K562 (cell line): ENCODE measurements at regions not wholly inside any gene's neighbourhood (a gene's known extent, or its start where the extent isn't known, plus 50 kb on each side); places are given as distances from the start of the nearest gene placed in this dataset.

Source experiments
- ESRRA ChIP-seq: fragments of 450-650 bp; IDR thresholded peaks from 2 replicates; pipeline ENCODE4 v1.6.1; 2014; ENCODE audit warnings: low read depth, mild to moderate bottlenecking, moderate library complexity, borderline replicate concordance
- HDGF ChIP-seq: fragments of 450-650 bp; IDR thresholded peaks from 2 replicates; pipeline ENCODE4 v1.6.1; 2016
- MGA ChIP-seq: fragments of 450-650 bp; IDR thresholded peaks from 2 replicates; pipeline ENCODE4 v1.6.1; 2016; ENCODE audit warnings: mild to moderate bottlenecking, moderate library complexity
- NFE2L1 ChIP-seq: fragments of 450-650 bp; IDR thresholded peaks from 2 replicates; pipeline ENCODE4 v1.6.1; 2016; ENCODE audit warnings: missing genetic modification characterization, low read depth, mild to moderate bottlenecking, missing compliant biosample characterization, moderate library complexity, borderline replicate concordance
- U2AF2 ChIP-seq: fragments of 200-400 bp; formaldehyde crosslinking; optimal IDR thresholded peaks from 2 replicates; pipeline ENCODE3; 2017; ENCODE audit warnings: low read depth, mild to moderate bottlenecking, low read length
- ZNF699 ChIP-seq: fragments of 250-450 bp; sonication (Bioruptor Pico); IDR thresholded peaks from 2 replicates; pipeline ENCODE4 v1.8.0; 2021; ENCODE audit warnings: mild to moderate bottlenecking, moderate library complexity; ENCODE audit not compliant: insufficient replicate concordance
- TF ChIP-seq, protein P1 (sequence below): fragments of 450-650 bp; IDR thresholded peaks from 2 replicates; pipeline ENCODE4 v1.6.1; 2016; ENCODE audit warnings: low read depth, mild to moderate bottlenecking, moderate library complexity
- TF ChIP-seq, protein P2 (sequence below): sonication (generic); formaldehyde crosslinking; IDR thresholded peaks from 2 replicates; pipeline ENCODE4 v1.9.0; 2022; ENCODE audit warnings: mild to moderate bottlenecking, missing genetic modification reagents

GRCh38 chr2:49832555-49832954 is 678.2 kb upstream of the FSHR start (continued):
- no peak for TF ChIP-seq MGA
- no peak for TF ChIP-seq ZNF699
- no peak for TF ChIP-seq U2AF2
- TF ChIP-seq HDGF: no peak
- no peak for TF ChIP-seq ESRRA
- TF ChIP-seq, protein P1, sequence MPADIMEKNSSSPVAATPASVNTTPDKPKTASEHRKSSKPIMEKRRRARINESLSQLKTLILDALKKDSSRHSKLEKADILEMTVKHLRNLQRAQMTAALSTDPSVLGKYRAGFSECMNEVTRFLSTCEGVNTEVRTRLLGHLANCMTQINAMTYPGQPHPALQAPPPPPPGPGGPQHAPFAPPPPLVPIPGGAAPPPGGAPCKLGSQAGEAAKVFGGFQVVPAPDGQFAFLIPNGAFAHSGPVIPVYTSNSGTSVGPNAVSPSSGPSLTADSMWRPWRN: no peak
- TF ChIP-seq NFE2L1: no peak
- TF ChIP-seq, protein P2, sequence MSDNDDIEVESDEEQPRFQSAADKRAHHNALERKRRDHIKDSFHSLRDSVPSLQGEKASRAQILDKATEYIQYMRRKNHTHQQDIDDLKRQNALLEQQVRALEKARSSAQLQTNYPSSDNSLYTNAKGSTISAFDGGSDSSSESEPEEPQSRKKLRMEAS (CRISPR knock-in tag): no peak
